ENCODE measurements at regions not wholly inside any gene's neighbourhood (a gene's known extent, or its start where the extent isn't known, plus 50 kb on each side); places are given as distances from the start of the nearest gene placed in this dataset.

DNA sequence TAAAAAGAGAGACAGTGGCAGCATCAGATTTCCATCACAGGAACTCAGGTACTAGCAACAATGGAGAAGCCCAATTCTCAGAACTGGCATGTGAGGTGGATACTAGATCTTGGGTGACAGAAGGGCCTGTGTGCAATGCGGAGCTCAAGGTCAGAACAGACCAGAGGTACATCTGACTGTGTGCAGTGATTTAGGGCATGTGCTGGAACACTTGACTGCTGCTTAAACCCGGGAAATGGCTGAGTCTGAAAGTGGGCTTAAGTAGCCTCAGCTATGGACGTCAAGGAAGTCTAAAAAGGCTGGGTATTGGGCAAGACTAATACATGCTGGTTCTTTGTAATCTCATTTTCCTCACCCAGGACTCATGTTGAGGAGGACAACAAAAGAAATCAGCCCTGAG, 182.2 kb downstream of the LACC1 start:
- TF ChIP-seq ZFP37 (CRISPR knock-in tag; IDR thresholded peaks at IDR 0.05; ENCODE audit: borderline replicate concordance) (no peak), ZNF761 (CRISPR knock-in tag; conservative IDR thresholded peaks at IDR 0.05) (no peak), NFIC (IDR thresholded peaks at IDR 0.05; ENCODE audit: low read length) (no peak), NFE2L2 (IDR thresholded peaks at IDR 0.05; ENCODE audit: low read length) (no peak), ZBTB7A (CRISPR knock-in tag; IDR thresholded peaks at IDR 0.05) (no peak), SMC3 (IDR thresholded peaks at IDR 0.05; ENCODE audit: low read length) (no peak), ZNF766 (CRISPR knock-in tag; IDR thresholded peaks at IDR 0.05; ENCODE audit: borderline replicate concordance) (no peak), HCFC1 (IDR thresholded peaks at IDR 0.05; ENCODE audit: low read depth, low read length) (no peak), ZNF644 (CRISPR knock-in tag; IDR thresholded peaks at IDR 0.05; ENCODE audit: low read depth) (no peak), YY1 (IDR thresholded peaks at IDR 0.05; ENCODE audit: insufficient read depth, insufficient replicate concordance, low read depth, low read length) (no peak)
- TF ChIP-seq, protein P1, sequence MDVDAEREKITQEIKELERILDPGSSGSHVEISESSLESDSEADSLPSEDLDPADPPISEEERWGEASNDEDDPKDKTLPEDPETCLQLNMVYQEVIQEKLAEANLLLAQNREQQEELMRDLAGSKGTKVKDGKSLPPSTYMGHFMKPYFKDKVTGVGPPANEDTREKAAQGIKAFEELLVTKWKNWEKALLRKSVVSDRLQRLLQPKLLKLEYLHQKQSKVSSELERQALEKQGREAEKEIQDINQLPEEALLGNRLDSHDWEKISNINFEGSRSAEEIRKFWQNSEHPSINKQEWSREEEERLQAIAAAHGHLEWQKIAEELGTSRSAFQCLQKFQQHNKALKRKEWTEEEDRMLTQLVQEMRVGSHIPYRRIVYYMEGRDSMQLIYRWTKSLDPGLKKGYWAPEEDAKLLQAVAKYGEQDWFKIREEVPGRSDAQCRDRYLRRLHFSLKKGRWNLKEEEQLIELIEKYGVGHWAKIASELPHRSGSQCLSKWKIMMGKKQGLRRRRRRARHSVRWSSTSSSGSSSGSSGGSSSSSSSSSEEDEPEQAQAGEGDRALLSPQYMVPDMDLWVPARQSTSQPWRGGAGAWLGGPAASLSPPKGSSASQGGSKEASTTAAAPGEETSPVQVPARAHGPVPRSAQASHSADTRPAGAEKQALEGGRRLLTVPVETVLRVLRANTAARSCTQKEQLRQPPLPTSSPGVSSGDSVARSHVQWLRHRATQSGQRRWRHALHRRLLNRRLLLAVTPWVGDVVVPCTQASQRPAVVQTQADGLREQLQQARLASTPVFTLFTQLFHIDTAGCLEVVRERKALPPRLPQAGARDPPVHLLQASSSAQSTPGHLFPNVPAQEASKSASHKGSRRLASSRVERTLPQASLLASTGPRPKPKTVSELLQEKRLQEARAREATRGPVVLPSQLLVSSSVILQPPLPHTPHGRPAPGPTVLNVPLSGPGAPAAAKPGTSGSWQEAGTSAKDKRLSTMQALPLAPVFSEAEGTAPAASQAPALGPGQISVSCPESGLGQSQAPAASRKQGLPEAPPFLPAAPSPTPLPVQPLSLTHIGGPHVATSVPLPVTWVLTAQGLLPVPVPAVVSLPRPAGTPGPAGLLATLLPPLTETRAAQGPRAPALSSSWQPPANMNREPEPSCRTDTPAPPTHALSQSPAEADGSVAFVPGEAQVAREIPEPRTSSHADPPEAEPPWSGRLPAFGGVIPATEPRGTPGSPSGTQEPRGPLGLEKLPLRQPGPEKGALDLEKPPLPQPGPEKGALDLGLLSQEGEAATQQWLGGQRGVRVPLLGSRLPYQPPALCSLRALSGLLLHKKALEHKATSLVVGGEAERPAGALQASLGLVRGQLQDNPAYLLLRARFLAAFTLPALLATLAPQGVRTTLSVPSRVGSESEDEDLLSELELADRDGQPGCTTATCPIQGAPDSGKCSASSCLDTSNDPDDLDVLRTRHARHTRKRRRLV (CRISPR knock-in tag; IDR thresholded peaks at IDR 0.05), result no peak
- TF ChIP-seq, protein P2, sequence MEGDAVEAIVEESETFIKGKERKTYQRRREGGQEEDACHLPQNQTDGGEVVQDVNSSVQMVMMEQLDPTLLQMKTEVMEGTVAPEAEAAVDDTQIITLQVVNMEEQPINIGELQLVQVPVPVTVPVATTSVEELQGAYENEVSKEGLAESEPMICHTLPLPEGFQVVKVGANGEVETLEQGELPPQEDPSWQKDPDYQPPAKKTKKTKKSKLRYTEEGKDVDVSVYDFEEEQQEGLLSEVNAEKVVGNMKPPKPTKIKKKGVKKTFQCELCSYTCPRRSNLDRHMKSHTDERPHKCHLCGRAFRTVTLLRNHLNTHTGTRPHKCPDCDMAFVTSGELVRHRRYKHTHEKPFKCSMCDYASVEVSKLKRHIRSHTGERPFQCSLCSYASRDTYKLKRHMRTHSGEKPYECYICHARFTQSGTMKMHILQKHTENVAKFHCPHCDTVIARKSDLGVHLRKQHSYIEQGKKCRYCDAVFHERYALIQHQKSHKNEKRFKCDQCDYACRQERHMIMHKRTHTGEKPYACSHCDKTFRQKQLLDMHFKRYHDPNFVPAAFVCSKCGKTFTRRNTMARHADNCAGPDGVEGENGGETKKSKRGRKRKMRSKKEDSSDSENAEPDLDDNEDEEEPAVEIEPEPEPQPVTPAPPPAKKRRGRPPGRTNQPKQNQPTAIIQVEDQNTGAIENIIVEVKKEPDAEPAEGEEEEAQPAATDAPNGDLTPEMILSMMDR (CRISPR knock-in tag; IDR thresholded peaks at IDR 0.05), result no peak
- TF ChIP-seq, protein P3, sequence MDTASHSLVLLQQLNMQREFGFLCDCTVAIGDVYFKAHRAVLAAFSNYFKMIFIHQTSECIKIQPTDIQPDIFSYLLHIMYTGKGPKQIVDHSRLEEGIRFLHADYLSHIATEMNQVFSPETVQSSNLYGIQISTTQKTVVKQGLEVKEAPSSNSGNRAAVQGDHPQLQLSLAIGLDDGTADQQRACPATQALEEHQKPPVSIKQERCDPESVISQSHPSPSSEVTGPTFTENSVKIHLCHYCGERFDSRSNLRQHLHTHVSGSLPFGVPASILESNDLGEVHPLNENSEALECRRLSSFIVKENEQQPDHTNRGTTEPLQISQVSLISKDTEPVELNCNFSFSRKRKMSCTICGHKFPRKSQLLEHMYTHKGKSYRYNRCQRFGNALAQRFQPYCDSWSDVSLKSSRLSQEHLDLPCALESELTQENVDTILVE (CRISPR knock-in tag; IDR thresholded peaks at IDR 0.05), result no peak
- TF ChIP-seq, protein P4, sequence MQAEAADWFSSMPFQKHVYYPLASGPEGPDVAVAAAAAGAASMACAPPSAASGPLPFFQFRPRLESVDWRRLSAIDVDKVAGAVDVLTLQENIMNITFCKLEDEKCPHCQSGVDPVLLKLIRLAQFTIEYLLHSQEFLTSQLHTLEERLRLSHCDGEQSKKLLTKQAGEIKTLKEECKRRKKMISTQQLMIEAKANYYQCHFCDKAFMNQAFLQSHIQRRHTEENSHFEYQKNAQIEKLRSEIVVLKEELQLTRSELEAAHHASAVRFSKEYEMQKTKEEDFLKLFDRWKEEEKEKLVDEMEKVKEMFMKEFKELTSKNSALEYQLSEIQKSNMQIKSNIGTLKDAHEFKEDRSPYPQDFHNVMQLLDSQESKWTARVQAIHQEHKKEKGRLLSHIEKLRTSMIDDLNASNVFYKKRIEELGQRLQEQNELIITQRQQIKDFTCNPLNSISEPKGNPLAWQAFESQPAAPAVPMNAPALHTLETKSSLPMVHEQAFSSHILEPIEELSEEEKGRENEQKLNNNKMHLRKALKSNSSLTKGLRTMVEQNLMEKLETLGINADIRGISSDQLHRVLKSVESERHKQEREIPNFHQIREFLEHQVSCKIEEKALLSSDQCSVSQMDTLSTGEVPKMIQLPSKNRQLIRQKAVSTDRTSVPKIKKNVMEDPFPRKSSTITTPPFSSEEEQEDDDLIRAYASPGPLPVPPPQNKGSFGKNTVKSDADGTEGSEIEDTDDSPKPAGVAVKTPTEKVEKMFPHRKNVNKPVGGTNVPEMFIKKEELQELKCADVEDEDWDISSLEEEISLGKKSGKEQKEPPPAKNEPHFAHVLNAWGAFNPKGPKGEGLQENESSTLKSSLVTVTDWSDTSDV (CRISPR knock-in tag; IDR thresholded peaks at IDR 0.05), result no peak
